Hindlimb muscle (tissue), 1 donor: ENCODE measurements at regions not wholly inside any gene's neighbourhood (a gene's known extent, or its start where the extent isn't known, plus 50 kb on each side); places are given as distances from the start of the nearest gene placed in this dataset.
"Not testable (repeated sequence)": the region's sequence is repeated elsewhere in the genome, so short reads cannot be mapped to it uniquely, and the experiment has no call there.

ENCODE experiments used
- DNase-seq: peaks from one replicate; pipeline ENCODE4 v3.0.0-alpha.2; 2013

GRCh38 chr20:59110607-59111006, 53.0 kb upstream of the ZNF831 start:
- DNase-seq: no peak

DNA sequence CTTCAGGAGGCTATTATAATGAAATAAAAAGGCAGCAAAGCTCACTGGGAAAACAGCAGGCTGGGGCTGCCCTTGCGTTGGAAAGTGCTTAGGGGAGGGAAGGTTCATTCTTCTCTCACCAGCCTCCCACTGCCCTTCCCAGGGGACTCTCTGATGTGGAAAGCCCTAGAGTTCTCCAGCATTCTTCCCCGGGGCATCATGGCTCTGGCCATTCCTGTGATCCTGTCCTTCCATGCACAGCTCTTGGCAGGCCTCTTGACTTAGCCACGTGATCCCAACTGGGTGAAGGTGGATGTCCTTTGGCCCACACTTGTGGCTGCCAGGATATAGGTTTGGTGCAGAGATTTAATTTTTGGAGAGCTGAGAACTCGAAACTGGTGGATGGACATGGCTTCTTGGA, 58.0 kb upstream of the ZNF831 start:
- no peak for DNase-seq

DNA sequence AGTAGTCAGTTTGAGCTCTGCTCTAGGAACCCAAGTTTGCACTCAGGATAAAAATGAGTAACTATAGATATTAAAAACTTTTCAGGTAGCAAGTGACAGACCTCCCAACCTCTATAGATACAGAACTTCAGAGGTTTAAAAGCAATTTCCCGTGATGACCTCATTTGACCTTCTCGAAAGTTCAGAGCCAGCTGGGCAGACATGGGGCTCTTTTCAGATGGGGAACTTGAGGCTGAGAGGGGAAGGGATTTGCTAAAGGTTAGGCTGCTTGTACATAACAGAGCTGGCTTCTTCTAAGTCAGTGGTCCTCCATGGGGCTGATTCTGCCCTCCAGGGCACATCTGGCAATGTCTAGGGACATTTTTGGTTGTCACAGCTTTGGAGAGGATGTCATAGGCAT, 58.8 kb upstream of the ZNF831 start:
- DNase-seq: no peak

DNA sequence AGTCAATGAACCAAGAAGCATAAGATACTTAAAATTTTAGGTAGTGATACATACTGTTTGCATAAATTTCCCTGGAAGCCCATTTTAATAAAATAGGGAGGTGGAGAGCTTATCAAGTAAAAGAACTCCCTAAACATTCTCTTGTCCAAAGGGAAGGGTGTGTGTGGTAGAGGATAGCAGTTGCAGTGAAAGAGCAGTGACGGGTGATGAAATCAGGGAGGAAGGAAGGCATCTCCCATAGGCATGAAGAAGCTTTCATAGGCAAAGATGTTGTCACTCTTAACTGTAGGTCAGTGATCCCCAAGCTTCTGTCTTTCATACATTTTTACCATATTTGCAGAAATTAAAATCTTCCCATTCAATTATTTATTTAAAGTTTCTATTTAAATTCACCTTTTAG, 60.0 kb upstream of the ZNF831 start:
- no peak for DNase-seq

DNA sequence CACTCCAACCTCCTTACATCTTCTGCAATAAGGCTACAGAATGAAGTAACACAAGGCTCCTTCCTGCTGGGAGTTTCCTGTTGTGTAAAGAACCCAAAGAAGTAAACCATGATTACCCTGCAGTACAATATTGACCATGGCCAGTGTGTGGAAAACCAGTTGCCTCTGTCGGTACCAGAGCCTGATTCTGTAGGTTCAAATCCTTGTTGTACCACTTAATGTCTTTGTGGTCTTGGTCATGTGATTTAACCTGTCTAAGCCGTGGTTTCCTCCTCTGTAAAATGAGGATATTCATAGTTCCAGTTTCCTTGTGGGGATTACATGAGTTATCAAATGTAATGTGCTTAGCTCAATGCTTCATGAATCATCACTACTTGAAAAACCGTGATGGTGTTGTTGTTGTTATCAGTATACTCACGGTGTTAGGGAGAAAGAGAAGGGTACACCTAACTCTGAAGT, 60.3 kb upstream of the PRELID3B start:
- no peak for DNase-seq

GRCh38 chr20:59101961-59102360, 59.4 kb upstream of the PRELID3B start:
- no peak for DNase-seq

GRCh38 chr20:59099864-59100263, 57.3 kb upstream of the PRELID3B start:
- not testable (repeated sequence) for DNase-seq

- no peak for DNase-seq
Observed at GRCh38 chr20:59095140-59095539, 52.6 kb upstream of the PRELID3B start.

GRCh38 chr20:59094576-59094975, 52.0 kb upstream of the PRELID3B start:
- DNase-seq: peak; percentile 7
